GM12878 (cell line): ENCODE measurements at regions not wholly inside any gene's neighbourhood (a gene's known extent, or its start where the extent isn't known, plus 50 kb on each side); places are given as distances from the start of the nearest gene placed in this dataset.
A peak's percentile ranks its signal among the peaks of the same experiment; 100 is the strongest.

Experiments used
- ATAC-seq: fragments of 200-7000 bp; cut with Tn5 transposase; 3 replicates; pipeline ENCODE4 v1.9.1; 2020; ENCODE audit warnings: mild to moderate bottlenecking, moderate library complexity
- BruUV-seq: library from RNA; stranded (reverse); fragments of 400-500 nt; replicated peaks from 2 replicates; lab custom pipeline; 2021; lab: Mats Ljungman, UMichigan
- CTCF ChIA-PET: fragments of 300-600 bp; sonication (Branson Sonifier 250); formaldehyde crosslinking; extraction: SDS; loops from one replicate; lab custom pipeline; 2021; ENCODE audit warnings: inconsistent platforms; lab: Yijun Ruan, JAX
- POLR2A ChIA-PET: fragments of 350-600 bp; formaldehyde crosslinking; extraction: SDS; loops from one replicate; lab custom pipeline; 2021; ENCODE audit warnings: inconsistent platforms; lab: Charles Lee
- RAD21 ChIA-PET: fragments of 300-600 bp; sonication (Branson Sonifier 250); formaldehyde crosslinking; loops from one replicate; lab custom pipeline; 2023; ENCODE audit warnings: antibody characterized with exemption; ENCODE audit not compliant: unreplicated experiment; lab: Charles Lee
- SMC1A ChIA-PET: fragments of 300-600 bp; sonication (Branson Sonifier 250); formaldehyde crosslinking; loops from one replicate; lab custom pipeline; 2023; ENCODE audit not compliant: unreplicated experiment, uncharacterized antibody; lab: Charles Lee
- DNase-seq: peaks from one replicate; pipeline ENCODE4 v3.0.0-alpha.2; 2011; ENCODE audit warnings: low read depth, low spot score
- FAIRE-seq: peaks from 3 replicates; lab custom pipeline; 2011; peaks lifted over from hg19 to GRCh38; lab: Jason Lieb, UNC
- H2AFZ ChIP-seq: 2 replicates; pipeline ENCODE4 v1.6.0; 2011; ENCODE audit warnings: low read depth, low read length, control low read depth; ENCODE audit not compliant: control insufficient read depth
- H3K27ac ChIP-seq: 2 replicates; pipeline ENCODE4 v1.5.1; 2011; ENCODE audit warnings: control low read depth; ENCODE audit not compliant: control insufficient read depth, insufficient read depth
- H3K27me3 ChIP-seq, 2 experiments: replicated peaks in 1 of 2; 2 replicates each; pipeline versions ENCODE4 v1.6.0 to v1.6.1; 2011; ENCODE audit warnings: low read length in 1 of 2; ENCODE audit not compliant: control insufficient read depth in 2 of 2, insufficient read depth in 2 of 2
- H3K36me3 ChIP-seq, 2 experiments: 2 replicates each; pipeline ENCODE4 v1.5.1; 2011; ENCODE audit warnings: low read length in 1 of 2; ENCODE audit not compliant: control insufficient read depth in 2 of 2, insufficient read depth in 2 of 2
- H3K4me1 ChIP-seq: 2 replicates; pipeline ENCODE4 v1.6.1; 2011; ENCODE audit warnings: mild to moderate bottlenecking, low read length, moderate library complexity, mixed read lengths; ENCODE audit not compliant: control insufficient read depth, insufficient read depth
- H3K4me2 ChIP-seq: 2 replicates; pipeline ENCODE4 v1.6.0; 2011; ENCODE audit warnings: control low read depth; ENCODE audit not compliant: control insufficient read depth, insufficient read depth
- H3K4me3 ChIP-seq: fragments of 200-600 bp; sonication (generic); 2 replicates; pipeline ENCODE4 v1.5.1; 2016
- H3K79me2 ChIP-seq: 2 replicates; pipeline ENCODE4 v1.6.0; 2011; ENCODE audit warnings: low read length; ENCODE audit not compliant: control insufficient read depth, insufficient read depth
- H3K9ac ChIP-seq: 2 replicates; pipeline ENCODE4 v1.8.0; 2011; ENCODE audit warnings: low read length, control low read depth, mixed read lengths; ENCODE audit not compliant: control insufficient read depth, insufficient read depth
- H3K9me3 ChIP-seq: replicated peaks from 3 replicates; pipeline ENCODE4 v1.5.1; 2011; ENCODE audit warnings: mild to moderate bottlenecking, low read length; ENCODE audit not compliant: control insufficient read depth, insufficient read depth
- H4K20me1 ChIP-seq: 2 replicates; pipeline ENCODE4 v1.6.0; 2011; ENCODE audit not compliant: control insufficient read depth, insufficient read depth
- ATF2 ChIP-seq: IDR thresholded peaks from 2 replicates; pipeline ENCODE4 v1.6.1; 2012; ENCODE audit warnings: low read length, inconsistent platforms
- CEBPB ChIP-seq, 2 experiments: fragments of 150-350 bp in 1 of 2; IDR thresholded peaks; 2 replicates each; pipeline ENCODE4 v1.6.1; 2012 to 2014; ENCODE audit warnings: low read depth in 2 of 2, low read length in 2 of 2, borderline replicate concordance in 1 of 2, inconsistent platforms in 1 of 2
- EED ChIP-seq: sonication (generic); IDR thresholded peaks from 2 replicates; pipeline ENCODE4 v1.6.1; 2016; ENCODE audit warnings: antibody characterized with exemption, low read depth
- EGR1 ChIP-seq, 2 experiments: IDR thresholded peaks; 1 replicate in 1 of 2; 2 replicates in 1 of 2; pipeline ENCODE4 v1.6.1; 2011 to 2012; ENCODE audit warnings: low read depth in 2 of 2, low read length in 2 of 2, borderline replicate concordance in 1 of 2, mild to moderate bottlenecking in 1 of 2, moderate library complexity in 1 of 2
- EZH2 ChIP-seq: IDR thresholded peaks from 2 replicates; pipeline ENCODE4 v1.6.1; 2012; ENCODE audit warnings: low read depth, mild to moderate bottlenecking, control low read depth, inconsistent platforms, low read length, borderline replicate concordance; ENCODE audit not compliant: control insufficient read depth
- HDGF ChIP-seq: fragments of 450-650 bp; IDR thresholded peaks from 2 replicates; pipeline ENCODE4 v1.6.1; 2016; ENCODE audit warnings: antibody characterized with exemption
- IKZF2 ChIP-seq, 2 experiments: fragments of 450-650 bp; IDR thresholded peaks; 2 replicates each; pipeline ENCODE4 v1.6.1; 2017; ENCODE audit warnings: mild to moderate bottlenecking in 2 of 2, moderate library complexity in 2 of 2
- POLR2A ChIP-seq: IDR thresholded peaks from 2 replicates; pipeline ENCODE4 v1.6.1; 2011; ENCODE audit warnings: low read depth, mild to moderate bottlenecking, low read length
- RCOR1 ChIP-seq: conservative IDR thresholded peaks from 2 replicates; pipeline ENCODE4 v1.6.1; 2012; ENCODE audit warnings: low read depth, low read length, improper control_type of control experiment
- RUNX3 ChIP-seq: IDR thresholded peaks from 2 replicates; pipeline ENCODE4 v1.6.1; 2012; ENCODE audit warnings: low read length, inconsistent platforms
- SRF ChIP-seq, 2 experiments: IDR thresholded peaks; 2 replicates each; pipeline ENCODE4 v1.6.1; 2011; ENCODE audit warnings: low read depth in 2 of 2, low read length in 2 of 2, mild to moderate bottlenecking in 1 of 2, moderate library complexity in 1 of 2
- ZBTB40 ChIP-seq: fragments of 450-650 bp; IDR thresholded peaks from 2 replicates; pipeline ENCODE4 v1.6.1; 2016; ENCODE audit warnings: mild to moderate bottlenecking, moderate library complexity, borderline replicate concordance
- ZNF217 ChIP-seq: fragments of 450-650 bp; IDR thresholded peaks from 2 replicates; pipeline ENCODE4 v1.6.1; 2017; ENCODE audit warnings: antibody characterized with exemption, mild to moderate bottlenecking
- ZNF592 ChIP-seq: fragments of 450-650 bp; IDR thresholded peaks from 2 replicates; pipeline ENCODE4 v1.6.1; 2017; ENCODE audit warnings: mild to moderate bottlenecking, moderate library complexity
- ZSCAN29 ChIP-seq: fragments of 450-650 bp; IDR thresholded peaks from 2 replicates; pipeline ENCODE4 v1.6.1; 2017; ENCODE audit warnings: mild to moderate bottlenecking, moderate library complexity
- WGBS: methylation state at CpG from one replicate; pipeline ENCODE4 v1.1.6; 2016; ENCODE audit warnings: low lambda C conversion rate; ENCODE audit not compliant: insufficient replicate concordance, insufficient coverage; ENCODE audit errors: missing lambda C conversion rate; 5-methylcytosine and 5-hydroxymethylcytosine counted together
- in situ Hi-C: fragments of 300-500 bp; cut with MboI; formaldehyde crosslinking; loops from 9 replicates; pipeline ENCODE4 v1.14.3; 2018; ENCODE audit warnings: mixed read lengths
- intact Hi-C: fragments of 100-400 bp; cut with micrococcal nuclease; formaldehyde crosslinking; loops from one replicate; pipeline ENCODE4 v1.14.2; 2022; ENCODE audit not compliant: unreplicated experiment

DNA sequence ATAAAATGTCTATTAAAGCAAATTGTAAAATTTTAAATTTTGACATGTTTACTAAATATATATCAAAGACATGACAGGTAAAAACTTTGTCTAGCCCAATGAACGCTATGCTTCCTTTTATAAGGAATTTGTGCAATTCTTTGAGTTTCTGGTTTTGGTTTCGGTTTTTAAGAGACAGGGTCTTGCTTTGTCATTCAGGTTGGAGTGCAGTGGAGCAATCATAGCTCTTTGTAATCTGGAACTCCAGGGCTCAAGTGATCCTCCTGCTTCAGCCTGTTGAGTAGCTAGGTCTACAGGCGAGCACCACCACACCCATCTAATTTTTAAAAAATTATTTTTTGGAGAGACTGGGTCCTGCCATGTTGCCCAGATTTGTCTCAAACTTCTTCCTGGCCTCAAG, 60.7 kb downstream of the BLTP1 start:
- no peak overlapping the region for H3K27ac ChIP-seq
- peak; percentile 72 for FAIRE-seq
- no peak for TF ChIP-seq RUNX3
- TF ChIP-seq EGR1 (IDR thresholded peaks at IDR 0.05; ENCODE audit: borderline replicate concordance in 1 of 2, low read depth in 2 of 2, low read length in 2 of 2): no peak
- no peak for TF ChIP-seq ZNF592
- TF ChIP-seq ATF2: no peak
- no peak for TF ChIP-seq HDGF
- no peak for TF ChIP-seq IKZF2 (IDR thresholded peaks at IDR 0.05)
- no peak for TF ChIP-seq EED
- TF ChIP-seq ZSCAN29: no peak
- TF ChIP-seq ZBTB40: no peak
- TF ChIP-seq EZH2: no peak
- no peak for TF ChIP-seq ZNF217
- no peak for TF ChIP-seq RCOR1
- no peak for TF ChIP-seq POLR2A
- TF ChIP-seq SRF (IDR thresholded peaks at IDR 0.05; ENCODE audit: low read depth in 2 of 2, low read length in 2 of 2): no peak
- TF ChIP-seq CEBPB (IDR thresholded peaks at IDR 0.05; ENCODE audit: borderline replicate concordance in 1 of 2, low read depth in 2 of 2, low read length in 2 of 2): no peak

More for the DNA sequence above, 60.7 kb downstream of the BLTP1 start:
- ChIA-PET CTCF (interaction anchor here (2.0 kb wide), 1 partner anchor 312 kb away, joined by 5 read pairs; no protein-coding TSS in a partner anchor), SMC1A (interaction anchor here (0.8 to 0.9 kb wide), 2 partner anchors 11 to 19 kb away, joined by 3 read pairs; no protein-coding TSS in a partner anchor), POLR2A (no interaction called here), RAD21 (no interaction called here)
- no peak overlapping the region for H2AFZ ChIP-seq
- in situ Hi-C loops: no loop called here
- H3K4me2 ChIP-seq: no peak overlapping the region
- H3K27me3 ChIP-seq: no peaks in the 10 kb centered on the region
- no peaks in the 10 kb centered on the region for H3K79me2 ChIP-seq
- no peak overlapping the region for H3K9ac ChIP-seq
- intact Hi-C loops: no loop called here
- no peak overlapping the region for H3K4me3 ChIP-seq
- no peaks in the 10 kb centered on the region for H3K4me1 ChIP-seq
- H4K20me1 ChIP-seq: no peaks in the 10 kb centered on the region
- peaks cover 0 to 7% of the 10 kb centered on the region in 2 experiments; a peak in 2 of 4 replicates for H3K36me3 ChIP-seq
- no TSS peak for BruUV-seq
- ATAC-seq: peak; percentile 38; the same call in 1 of the 3 replicates
- no peak for DNase-seq
- 94% methylated on average over 3 of the region's 3 CpGs for WGBS
- no peaks in the 10 kb centered on the region for H3K9me3 ChIP-seq
